ENCODE measurements at regions not wholly inside any gene's neighbourhood (a gene's known extent, or its start where the extent isn't known, plus 50 kb on each side); places are given as distances from the start of the nearest gene placed in this dataset.

DNA sequence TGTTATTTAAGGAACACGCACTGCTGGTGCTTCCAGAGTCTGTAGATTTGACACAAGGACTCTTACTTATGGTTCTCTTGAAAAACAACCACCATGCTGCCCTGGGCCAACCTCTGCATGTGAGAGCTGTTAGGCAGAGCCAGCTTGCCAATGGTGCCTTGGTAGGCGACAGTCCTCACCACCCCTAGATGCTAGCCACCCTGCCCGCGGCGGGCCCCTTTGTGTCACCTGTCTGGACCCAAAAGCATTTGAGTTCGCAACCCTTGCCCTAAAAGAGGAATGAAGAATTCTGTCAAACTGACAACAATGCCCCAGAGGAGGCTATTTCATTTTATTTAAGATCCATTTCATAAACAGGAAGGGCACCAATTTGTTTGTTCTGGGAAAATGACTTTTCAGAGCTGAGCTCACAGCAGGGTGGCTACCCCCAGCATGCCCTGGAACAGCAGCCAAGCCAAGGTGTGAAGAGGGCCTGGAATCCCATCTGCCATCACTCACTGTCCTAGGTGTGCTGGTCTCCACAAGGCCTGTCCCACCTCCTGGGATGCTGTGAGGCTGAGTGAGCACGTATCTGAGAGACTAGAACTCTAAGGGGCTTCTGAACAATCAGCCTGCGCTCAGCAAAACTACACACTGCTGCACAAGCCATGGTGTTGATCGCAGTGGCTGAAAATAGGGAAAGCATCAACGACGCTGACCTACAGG, 63.8 kb upstream of the FZD10 start:
- no peak for DNase-seq (ENCODE audit: low read depth in 2 of 2, low spot score in 1 of 2)

DNA sequence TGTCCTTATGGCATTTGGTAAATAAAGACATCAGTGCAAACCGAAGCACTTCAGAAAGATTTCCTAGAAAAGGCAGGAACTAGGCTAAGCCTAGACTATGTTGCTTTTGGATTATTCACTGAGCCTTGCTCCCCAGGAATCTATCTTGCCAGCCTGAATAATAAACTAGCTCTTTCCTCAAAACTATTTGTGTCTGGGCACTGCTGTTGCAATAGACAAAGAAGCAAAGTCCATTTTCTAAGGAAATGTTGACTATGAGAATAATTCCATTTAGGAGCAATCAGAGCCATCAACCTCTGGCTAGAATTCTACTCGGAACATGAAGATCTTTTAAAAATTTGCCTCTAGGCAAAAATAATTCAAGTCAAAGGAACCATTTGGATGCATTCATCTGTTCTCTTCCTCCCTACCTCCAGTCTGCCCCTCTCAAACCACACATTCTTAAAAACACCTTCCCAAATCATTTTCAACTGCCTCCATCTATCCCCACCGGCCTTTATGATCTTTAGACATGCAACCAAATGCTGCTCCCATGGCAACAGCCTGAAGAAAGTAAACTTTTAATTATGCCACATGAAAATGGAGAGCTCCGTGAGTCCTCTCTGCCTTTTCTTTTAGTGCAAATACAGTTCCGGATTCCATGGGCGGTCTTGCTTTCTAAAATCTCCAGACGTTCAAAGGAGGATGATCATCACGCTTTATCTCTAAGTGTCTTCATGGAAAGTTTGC, 61.5 kb upstream of the FZD10 start:
- DNase-seq (ENCODE audit: low read depth in 2 of 2, low spot score in 1 of 2), result no peak

DNA sequence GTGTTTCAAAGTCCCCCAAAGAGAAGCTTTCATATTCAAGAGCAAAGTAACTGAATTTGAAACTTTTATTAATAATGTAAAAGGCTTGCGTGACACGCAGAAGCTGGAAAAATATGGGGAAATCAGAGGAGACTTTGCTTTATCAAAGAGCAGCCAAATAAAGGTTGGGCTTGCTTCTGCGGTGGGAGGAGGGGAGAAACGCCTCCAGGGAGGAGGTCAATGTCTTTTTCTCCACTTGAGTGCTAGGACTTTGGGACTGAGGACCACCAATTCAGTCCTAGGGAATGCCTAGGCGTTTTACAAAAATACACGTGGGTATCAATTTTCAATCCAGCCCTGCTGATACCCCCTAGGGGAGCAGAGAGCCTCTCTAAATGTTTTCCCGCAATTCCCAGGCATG, 60.9 kb upstream of the FZD10 start:
- DNase-seq (ENCODE audit: low read depth in 2 of 2, low spot score in 1 of 2), result no peak

DNA sequence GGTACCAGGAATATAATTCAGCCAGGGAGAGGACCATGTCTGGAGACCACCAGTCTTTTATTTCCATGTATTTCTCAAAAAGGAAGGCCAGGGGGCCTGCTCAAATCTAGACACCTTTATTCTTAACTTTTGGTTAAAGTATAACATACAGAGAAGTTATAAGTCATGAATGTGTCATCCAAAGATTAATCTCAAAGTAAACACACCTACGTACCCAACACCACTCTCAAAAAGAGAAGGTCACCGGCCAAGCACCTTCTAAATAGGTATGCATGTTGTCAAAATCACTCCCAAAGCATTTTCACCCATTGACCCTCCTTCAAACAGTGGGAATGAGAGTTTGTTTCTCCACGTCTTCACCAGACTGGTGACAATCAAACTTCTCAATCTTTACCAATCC, 60.0 kb upstream of the FZD10 start:
- DNase-seq (ENCODE audit: low read depth in 2 of 2, low spot score in 1 of 2), result no peak

DNA sequence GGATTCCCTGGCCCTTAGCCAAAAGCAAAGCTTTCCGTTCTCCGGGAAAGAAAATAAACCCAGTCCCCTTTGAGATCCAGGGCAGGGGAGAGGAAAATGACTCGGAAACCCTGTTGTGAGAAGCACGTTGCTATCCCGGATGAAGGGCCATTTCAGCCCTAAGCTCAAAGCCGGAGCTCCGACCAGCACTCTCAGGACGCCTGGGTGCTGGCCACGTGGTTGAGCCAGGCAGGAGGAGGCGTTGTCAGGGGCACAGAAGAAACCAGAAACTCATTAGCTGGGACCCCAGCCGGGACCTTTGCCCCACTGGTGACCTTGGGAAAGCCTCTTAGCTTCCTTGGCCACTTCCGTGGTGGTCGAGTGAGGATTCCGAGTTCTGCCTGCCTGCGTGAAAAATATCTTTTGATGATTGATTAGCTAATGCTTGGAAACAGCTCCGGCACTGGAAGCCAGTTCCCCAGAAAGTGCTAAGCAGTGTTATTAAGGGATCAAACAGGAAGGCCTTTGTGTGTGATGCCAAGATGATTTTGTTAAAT, 57.6 kb upstream of the FZD10 start:
- no peak for DNase-seq (ENCODE audit: low read depth in 2 of 2, low spot score in 1 of 2)

DNA sequence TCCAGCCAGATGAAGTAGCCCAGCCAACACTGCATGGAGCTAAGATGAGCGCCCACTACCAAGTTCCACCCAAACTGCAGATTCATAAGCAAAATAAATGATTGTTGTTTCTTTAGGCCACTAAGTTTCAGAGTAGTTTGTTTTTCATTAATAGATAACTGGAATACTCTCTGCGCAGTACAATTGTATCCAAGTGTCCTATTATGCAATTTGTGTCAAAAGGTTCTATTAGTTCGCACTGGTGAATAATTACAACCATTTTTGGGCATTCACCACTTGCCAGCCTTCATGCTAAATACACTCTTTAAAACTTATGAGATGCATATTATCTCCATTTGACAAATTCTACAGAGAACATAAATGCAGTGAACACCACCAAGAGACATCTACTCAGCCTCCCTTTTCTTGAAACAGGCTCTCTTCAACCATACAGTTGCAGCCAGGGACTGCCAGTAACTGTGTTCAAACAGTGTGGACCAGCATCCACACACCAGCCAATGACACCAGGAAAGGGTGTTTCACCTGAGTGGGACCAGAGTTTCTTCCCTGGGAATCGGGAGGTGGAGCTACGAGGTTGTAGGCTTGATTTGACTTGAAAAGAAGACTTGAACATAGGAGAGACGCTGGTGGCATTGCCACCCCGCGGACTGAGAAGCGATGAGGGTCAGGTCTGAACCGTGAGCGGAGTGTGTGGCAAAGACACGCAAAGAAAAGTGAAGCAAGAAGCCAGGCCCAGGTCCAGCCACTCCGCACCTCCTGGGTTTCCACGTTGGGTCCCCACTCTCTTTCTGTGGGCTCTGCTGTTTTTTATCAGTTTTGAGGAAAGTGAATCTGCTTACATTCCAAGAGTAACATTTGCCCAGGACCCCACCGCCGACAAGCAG, 53.0 kb upstream of the FZD10 start:
- no peak for DNase-seq (ENCODE audit: low read depth in 2 of 2, low spot score in 1 of 2)

DNA sequence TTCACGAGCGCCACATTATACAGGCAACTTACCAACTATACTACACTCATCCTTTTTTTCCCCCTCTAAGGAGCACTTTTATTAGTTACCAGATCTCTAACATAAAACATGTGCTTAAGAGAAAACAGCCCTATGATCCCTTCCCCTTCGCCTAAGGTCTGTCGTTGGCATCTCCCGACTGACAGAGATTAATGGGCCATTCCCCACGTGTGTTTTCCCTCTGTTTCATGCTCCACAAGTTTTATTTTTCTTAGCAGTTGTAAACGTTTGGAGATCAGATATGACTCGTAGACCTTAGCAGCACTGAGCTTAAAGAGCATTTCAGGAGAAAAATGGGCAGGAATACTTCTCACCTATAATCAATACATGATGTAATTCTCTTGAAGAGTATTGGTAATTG, 51.4 kb upstream of the FZD10 start:
- no peak for DNase-seq (ENCODE audit: low read depth in 2 of 2, low spot score in 1 of 2)

DNA sequence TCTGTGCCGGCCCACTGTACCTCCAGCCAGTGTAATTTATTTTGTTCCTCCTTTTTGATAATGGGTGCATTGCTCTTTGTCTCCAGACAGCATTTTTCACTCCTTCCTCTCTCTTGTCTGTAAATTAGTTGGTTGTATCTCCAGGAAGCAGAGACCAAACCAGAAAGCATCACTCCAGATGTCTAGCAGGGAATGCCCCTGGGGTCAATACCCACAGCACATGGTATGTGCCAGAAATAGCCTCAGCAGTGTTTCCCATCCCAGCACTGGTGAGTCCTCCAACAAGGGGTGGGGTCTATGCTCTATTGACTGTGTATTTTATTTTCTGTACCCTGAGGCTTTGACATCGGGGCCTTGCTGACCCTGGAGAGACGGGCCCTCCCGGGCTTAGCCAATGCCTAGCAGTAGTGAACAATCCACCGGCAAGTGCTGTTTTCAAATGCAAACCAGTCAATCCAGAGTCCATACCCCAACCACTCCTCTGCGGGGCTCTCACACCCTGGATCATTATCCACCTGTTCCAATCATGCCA, 50.2 kb upstream of the FZD10 start:
- no peak for DNase-seq (ENCODE audit: low read depth in 2 of 2, low spot score in 1 of 2)

Data from stimulated activated CD8-positive, alpha-beta memory T cell treated with anti-CD3 and anti-CD28 coated beads, Interleukin-4, amount 100 ng/mL, for 4 hours (primary cell).